Muscle layer of duodenum (tissue), 2 donors: ENCODE measurements at regions not wholly inside any gene's neighbourhood (a gene's known extent, or its start where the extent isn't known, plus 50 kb on each side); places are given as distances from the start of the nearest gene placed in this dataset.
A peak's percentile ranks its signal among the peaks of the same experiment; 100 is the strongest.

Experiments used
- H3K27ac ChIP-seq: one replicate; pipeline ENCODE4 v1.7.0; 2013; ENCODE audit warnings: mild to moderate bottlenecking, low read length
- H3K27me3 ChIP-seq: one replicate; pipeline ENCODE4 v1.7.0; 2013; ENCODE audit warnings: low read depth, mild to moderate bottlenecking, control low read depth, low read length
- H3K36me3 ChIP-seq, 2 donors: one replicate each; pipeline ENCODE4 v1.7.0; 2013; ENCODE audit warnings: low read length in 2 of 2, control low read depth in 1 of 2, mild to moderate bottlenecking in 1 of 2; ENCODE audit not compliant: insufficient read depth in 2 of 2, control insufficient read depth in 1 of 2
- H3K4me1 ChIP-seq, 2 donors: one replicate each; pipeline ENCODE4 v1.7.0; 2013; ENCODE audit warnings: low read length in 2 of 2, mild to moderate bottlenecking in 2 of 2, control low read depth in 1 of 2, moderate library complexity in 1 of 2; ENCODE audit not compliant: insufficient read depth in 2 of 2, control insufficient read depth in 1 of 2
- H3K4me3 ChIP-seq, 2 donors: one replicate each; pipeline ENCODE4 v1.7.0; 2013; ENCODE audit warnings: low read length in 2 of 2, low read depth in 1 of 2, mild to moderate bottlenecking in 1 of 2
- H3K9me3 ChIP-seq, 2 donors: one replicate each; pipeline ENCODE4 v1.7.0; 2013; ENCODE audit warnings: low read length in 2 of 2, control low read depth in 1 of 2, mild to moderate bottlenecking in 1 of 2; ENCODE audit not compliant: control insufficient read depth in 1 of 2
- donor health status: healthy.

- Histone ChIP-seq H3K36me3 (no peaks in the 10 kb centered on the region), H3K4me1 (no peaks in the 10 kb centered on the region), H3K9me3 (no peaks in the 10 kb centered on the region), H3K27ac (no peak overlapping the region), H3K27me3 (peaks cover 13% of the 10 kb centered on the region), H3K4me3 (no peak overlapping the region)
These were observed 408.5 kb upstream of the MKI67 start for GRCh38 chr10:128534686-128535085.

- Histone ChIP-seq H3K4me3 (no peak overlapping the region), H3K27me3 (peaks cover 13% of the 10 kb centered on the region), H3K27ac (no peak overlapping the region), H3K36me3 (no peaks in the 10 kb centered on the region), H3K9me3 (no peaks in the 10 kb centered on the region), H3K4me1 (peaks cover 0 to 7% of the 10 kb centered on the region in 2 donors)
These were observed 410.0 kb upstream of the MKI67 start for GRCh38 chr10:128536259-128536658.

GRCh38 chr10:128537834-128538330 lies 411.7 kb upstream of the MKI67 start:
- no peak overlapping the region for H3K27ac ChIP-seq
- H3K4me3 ChIP-seq: no peak overlapping the region
- H3K9me3 ChIP-seq: no peaks in the 10 kb centered on the region
- H3K27me3 ChIP-seq: peaks cover 13% of the 10 kb centered on the region
- H3K4me1 ChIP-seq: peaks cover 0 to 11% of the 10 kb centered on the region in 2 donors
- H3K36me3 ChIP-seq: no peaks in the 10 kb centered on the region

GRCh38 chr10:128538671-128539070 lies 412.4 kb upstream of the MKI67 start:
- no peak overlapping the region for H3K4me3 ChIP-seq
- H3K4me1 ChIP-seq: peaks cover 0 to 11% of the 10 kb centered on the region in 2 donors
- H3K27me3 ChIP-seq: peaks cover 13% of the 10 kb centered on the region
- no peak overlapping the region for H3K27ac ChIP-seq
- H3K9me3 ChIP-seq: no peaks in the 10 kb centered on the region
- H3K36me3 ChIP-seq: no peaks in the 10 kb centered on the region

GRCh38 chr10:128539510-128540127 lies 413.4 kb upstream of the MKI67 start:
- Histone ChIP-seq H3K9me3 (no peaks in the 10 kb centered on the region), H3K4me3 (no peak overlapping the region), H3K4me1 (peaks cover 0 to 11% of the 10 kb centered on the region in 2 donors), H3K27me3 (peaks cover 11% of the 10 kb centered on the region), H3K36me3 (no peaks in the 10 kb centered on the region), H3K27ac (no peak overlapping the region)

GRCh38 chr10:128540128-128540762 lies 414.0 kb upstream of the MKI67 start:
- Histone ChIP-seq H3K27me3 (peaks cover 9% of the 10 kb centered on the region), H3K4me3 (no peak overlapping the region), H3K27ac (no peak overlapping the region), H3K36me3 (no peaks in the 10 kb centered on the region), H3K9me3 (no peaks in the 10 kb centered on the region), H3K4me1 (peaks cover 0 to 11% of the 10 kb centered on the region in 2 donors)

GRCh38 chr10:128540781-128541761 lies 414.8 kb upstream of the MKI67 start:
- peaks cover 8% of the 10 kb centered on the region for H3K27me3 ChIP-seq
- no peaks in the 10 kb centered on the region for H3K36me3 ChIP-seq
- peaks cover 0 to 11% of the 10 kb centered on the region in 2 donors for H3K4me1 ChIP-seq
- peak overlapping the region in 1 of 2 donors; percentile 26 for H3K4me3 ChIP-seq
- no peaks in the 10 kb centered on the region for H3K9me3 ChIP-seq
- H3K27ac ChIP-seq: no peak overlapping the region

- H3K27ac ChIP-seq: no peak overlapping the region
- no peak overlapping the region for H3K4me3 ChIP-seq
- peaks cover 5% of the 10 kb centered on the region for H3K27me3 ChIP-seq
These were observed 415.8 kb upstream of the MKI67 start for GRCh38 chr10:128541926-128542475.

GRCh38 chr10:128542659-128543058 lies 416.4 kb upstream of the MKI67 start:
- peaks cover 2% of the 10 kb centered on the region for H3K27me3 ChIP-seq
- H3K36me3 ChIP-seq: no peaks in the 10 kb centered on the region
- no peak overlapping the region for H3K4me3 ChIP-seq
- peaks cover 0 to 11% of the 10 kb centered on the region in 2 donors for H3K4me1 ChIP-seq
- H3K9me3 ChIP-seq: no peaks in the 10 kb centered on the region
- no peak overlapping the region for H3K27ac ChIP-seq

More at GRCh38 chr10:128541926-128542475, 415.8 kb upstream of the MKI67 start:
- H3K4me1 ChIP-seq: peaks cover 0 to 11% of the 10 kb centered on the region in 2 donors
- no peaks in the 10 kb centered on the region for H3K9me3 ChIP-seq
- H3K36me3 ChIP-seq: no peaks in the 10 kb centered on the region

- Histone ChIP-seq H3K4me1 (peaks cover 0 to 11% of the 10 kb centered on the region in 2 donors), H3K9me3 (no peaks in the 10 kb centered on the region), H3K4me3 (no peak overlapping the region), H3K27me3 (no peaks in the 10 kb centered on the region), H3K27ac (no peak overlapping the region), H3K36me3 (no peaks in the 10 kb centered on the region)
These were observed 416.9 kb upstream of the MKI67 start for GRCh38 chr10:128543151-128543550.

GRCh38 chr10:128545216-128545615 lies 419.0 kb upstream of the MKI67 start:
- no peak overlapping the region for H3K27ac ChIP-seq
- no peaks in the 10 kb centered on the region for H3K9me3 ChIP-seq
- H3K27me3 ChIP-seq: no peaks in the 10 kb centered on the region
- H3K4me3 ChIP-seq: no peak overlapping the region
- peaks cover 0 to 11% of the 10 kb centered on the region in 2 donors for H3K4me1 ChIP-seq
- no peaks in the 10 kb centered on the region for H3K36me3 ChIP-seq
